Non-pigmented ciliary epithelial cell (primary cell): ENCODE measurements at regions not wholly inside any gene's neighbourhood (a gene's known extent, or its start where the extent isn't known, plus 50 kb on each side); places are given as distances from the start of the nearest gene placed in this dataset.
A peak's percentile ranks its signal among the peaks of the same experiment; 100 is the strongest.

Experiments used
- DNase-seq: peaks from one replicate; pipeline ENCODE4 v3.0.0-alpha.2; 2010; ENCODE audit warnings: low read depth

- no peak for DNase-seq
Observed at GRCh38 chr4:138756519-138756918, 259.1 kb upstream of the NOCT start.

- no peak for DNase-seq
Observed at GRCh38 chr4:138751309-138751708, 264.3 kb upstream of the NOCT start.

- peak; percentile 49 for DNase-seq
Observed at GRCh38 chr4:138749303-138749702, 266.3 kb upstream of the NOCT start.

- no peak for DNase-seq
Observed at GRCh38 chr4:138741766-138742377, 273.7 kb upstream of the NOCT start.

- no peak for DNase-seq
Observed at GRCh38 chr4:138740816-138741745, 274.5 kb upstream of the NOCT start.

GRCh38 chr4:138736362-138736761, 279.2 kb upstream of the NOCT start:
- DNase-seq, result no peak

- peak; percentile 58 for DNase-seq
Observed at GRCh38 chr4:138734746-138735145, 280.8 kb upstream of the NOCT start.

GRCh38 chr4:138728566-138728965, 287.0 kb upstream of the NOCT start:
- no peak for DNase-seq

- no peak for DNase-seq
Observed at GRCh38 chr4:138727731-138728130, 287.9 kb upstream of the NOCT start.

GRCh38 chr4:138724530-138724929, 291.1 kb upstream of the NOCT start:
- DNase-seq, result no peak

- no peak for DNase-seq
Observed at GRCh38 chr4:138716559-138717335, 298.8 kb upstream of the NOCT start.

- no peak for DNase-seq
Observed at GRCh38 chr4:138710297-138710696, 305.3 kb upstream of the NOCT start.

- DNase-seq, result no peak
Observed at GRCh38 chr4:138709859-138710258, 305.7 kb upstream of the NOCT start.

- no peak for DNase-seq
Observed at GRCh38 chr4:138707746-138708677, 307.6 kb upstream of the NOCT start.

- no peak for DNase-seq
Observed at GRCh38 chr4:138706201-138706600, 309.4 kb upstream of the NOCT start.

- DNase-seq, result no peak
Observed at GRCh38 chr4:138702190-138702824, 313.3 kb upstream of the NOCT start.

- DNase-seq, result no peak
Observed at GRCh38 chr4:138698641-138699040, 316.9 kb upstream of the NOCT start.

- peak; percentile 22 for DNase-seq
Observed at GRCh38 chr4:138697851-138698250, 317.7 kb upstream of the NOCT start.

- no peak for DNase-seq
Observed at GRCh38 chr4:138696771-138697170, 318.8 kb upstream of the NOCT start.

GRCh38 chr4:138696058-138696457, 319.5 kb upstream of the NOCT start:
- DNase-seq, result no peak

GRCh38 chr4:138693526-138693925, 322.1 kb upstream of the NOCT start:
- DNase-seq, result no peak
